ENCODE measurements at regions not wholly inside any gene's neighbourhood (a gene's known extent, or its start where the extent isn't known, plus 50 kb on each side); places are given as distances from the start of the nearest gene placed in this dataset.

- TF ChIP-seq SIN3A (IDR thresholded peaks at IDR 0.05; ENCODE audit: borderline replicate concordance, insufficient read depth, low read depth, low read length) (no peak), CTCF (IDR thresholded peaks at IDR 0.05) (no peak), POLR2AphosphoS5 (IDR thresholded peaks at IDR 0.05; ENCODE audit: low read depth, low read length) (no peak), TCF7L2 (IDR thresholded peaks at IDR 0.05; ENCODE audit: low read depth, low read length) (no peak)
- TF ChIP-seq, protein P1, sequence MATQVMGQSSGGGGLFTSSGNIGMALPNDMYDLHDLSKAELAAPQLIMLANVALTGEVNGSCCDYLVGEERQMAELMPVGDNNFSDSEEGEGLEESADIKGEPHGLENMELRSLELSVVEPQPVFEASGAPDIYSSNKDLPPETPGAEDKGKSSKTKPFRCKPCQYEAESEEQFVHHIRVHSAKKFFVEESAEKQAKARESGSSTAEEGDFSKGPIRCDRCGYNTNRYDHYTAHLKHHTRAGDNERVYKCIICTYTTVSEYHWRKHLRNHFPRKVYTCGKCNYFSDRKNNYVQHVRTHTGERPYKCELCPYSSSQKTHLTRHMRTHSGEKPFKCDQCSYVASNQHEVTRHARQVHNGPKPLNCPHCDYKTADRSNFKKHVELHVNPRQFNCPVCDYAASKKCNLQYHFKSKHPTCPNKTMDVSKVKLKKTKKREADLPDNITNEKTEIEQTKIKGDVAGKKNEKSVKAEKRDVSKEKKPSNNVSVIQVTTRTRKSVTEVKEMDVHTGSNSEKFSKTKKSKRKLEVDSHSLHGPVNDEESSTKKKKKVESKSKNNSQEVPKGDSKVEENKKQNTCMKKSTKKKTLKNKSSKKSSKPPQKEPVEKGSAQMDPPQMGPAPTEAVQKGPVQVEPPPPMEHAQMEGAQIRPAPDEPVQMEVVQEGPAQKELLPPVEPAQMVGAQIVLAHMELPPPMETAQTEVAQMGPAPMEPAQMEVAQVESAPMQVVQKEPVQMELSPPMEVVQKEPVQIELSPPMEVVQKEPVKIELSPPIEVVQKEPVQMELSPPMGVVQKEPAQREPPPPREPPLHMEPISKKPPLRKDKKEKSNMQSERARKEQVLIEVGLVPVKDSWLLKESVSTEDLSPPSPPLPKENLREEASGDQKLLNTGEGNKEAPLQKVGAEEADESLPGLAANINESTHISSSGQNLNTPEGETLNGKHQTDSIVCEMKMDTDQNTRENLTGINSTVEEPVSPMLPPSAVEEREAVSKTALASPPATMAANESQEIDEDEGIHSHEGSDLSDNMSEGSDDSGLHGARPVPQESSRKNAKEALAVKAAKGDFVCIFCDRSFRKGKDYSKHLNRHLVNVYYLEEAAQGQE (IDR thresholded peaks at IDR 0.05; ENCODE audit: insufficient read depth in 1 of 2, low read depth in 2 of 2, low read length in 1 of 2), result no peak
Observed at GRCh38 chr12:20260851-20261250, 107.5 kb upstream of the PDE3A start.
